ENCODE measurements at regions not wholly inside any gene's neighbourhood (a gene's known extent, or its start where the extent isn't known, plus 50 kb on each side); places are given as distances from the start of the nearest gene placed in this dataset.
"Not testable (repeated sequence)": the region's sequence is repeated elsewhere in the genome, so short reads cannot be mapped to it uniquely, and the experiment has no call there.

DNA sequence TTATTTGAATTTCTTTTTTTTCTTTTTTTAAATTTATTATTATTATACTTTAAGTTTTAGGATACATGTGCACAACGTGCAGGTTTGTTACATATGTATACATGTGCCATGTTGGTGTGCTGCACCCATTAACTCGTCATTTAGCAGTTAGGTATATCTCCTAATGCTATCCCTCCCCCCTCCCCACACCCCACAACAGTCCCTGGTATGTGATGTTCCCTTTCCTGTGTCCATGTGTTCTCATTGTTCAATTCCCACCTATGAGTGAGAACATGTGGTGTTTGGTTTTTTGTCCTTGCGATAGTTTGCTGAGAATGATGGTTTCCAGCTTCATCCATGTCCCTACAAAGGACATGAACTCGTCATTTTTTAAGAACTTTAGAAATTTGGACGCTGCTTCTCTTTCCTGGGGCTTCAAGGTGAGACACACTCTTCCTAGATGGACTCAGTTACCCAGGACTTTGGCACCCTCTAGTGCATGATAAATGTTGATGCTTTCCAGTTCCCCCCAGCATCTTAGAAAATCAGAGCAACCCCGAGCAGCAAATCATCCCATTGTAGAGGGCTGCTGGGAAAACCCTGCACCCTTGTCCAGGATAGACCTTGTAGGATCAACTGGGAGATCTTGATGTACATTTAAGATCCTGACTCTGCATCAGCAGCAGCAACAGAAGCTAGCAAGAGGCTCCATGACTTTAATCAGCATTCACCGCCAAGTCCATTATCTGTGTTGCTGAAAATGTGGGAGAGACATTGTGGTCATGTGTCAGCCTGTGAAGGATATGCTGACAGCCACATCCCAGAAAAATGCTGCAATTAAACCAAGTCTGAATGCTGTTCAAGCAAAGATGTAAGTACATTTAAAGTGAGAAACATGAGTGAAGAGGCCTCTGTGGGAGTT lies 266.9 kb upstream of the FAM78B start:
- not testable (repeated sequence) for H3K36me3 ChIP-seq (ENCODE audit: control insufficient read depth, insufficient read depth, low read length); H3K9me3 ChIP-seq (replicated peaks; ENCODE audit: control insufficient read depth, low read depth, low read length); H3K27me3 ChIP-seq (ENCODE audit: control insufficient read depth, insufficient read depth, low read length); H3K27ac ChIP-seq (ENCODE audit: low read length); H3K4me3 ChIP-seq (ENCODE audit: low read length); H3K4me1 ChIP-seq (ENCODE audit: control insufficient read depth, insufficient read depth, low read length)
- DNase-seq, result peak; percentile 25
- WGBS (ENCODE audit: insufficient coverage), result no CpG with 5 or more reads among the region's 7 CpGs

DNA sequence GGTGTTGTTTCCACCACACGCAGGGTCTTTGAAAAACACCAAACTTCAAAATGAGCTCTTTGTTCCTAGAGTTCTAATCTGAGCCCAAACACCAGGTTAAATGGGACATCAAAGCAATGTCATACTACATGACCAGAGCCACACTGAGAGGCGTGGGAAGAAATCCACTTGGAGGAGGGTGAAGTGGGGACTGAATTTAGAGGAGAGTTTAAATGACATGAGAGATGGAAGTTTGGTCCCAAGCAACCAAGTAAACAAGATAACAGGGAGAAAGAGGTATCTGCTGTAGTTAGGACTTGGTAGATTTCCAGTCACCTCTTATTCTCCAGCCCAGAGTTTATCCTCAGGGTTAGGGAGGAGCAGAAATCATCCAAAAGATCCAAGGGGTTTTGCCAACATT lies 290.9 kb upstream of the FAM78B start:
- WGBS (ENCODE audit: insufficient coverage), result no CpG with 5 or more reads among the region's 2 CpGs
- Histone ChIP-seq H3K36me3 (ENCODE audit: control insufficient read depth, insufficient read depth, low read length) (no peaks in the 10 kb centered on the region), H3K4me3 (ENCODE audit: low read length) (no peak overlapping the region), H3K27me3 (ENCODE audit: control insufficient read depth, insufficient read depth, low read length) (no peaks in the 10 kb centered on the region), H3K27ac (ENCODE audit: low read length) (no peak overlapping the region), H3K4me1 (ENCODE audit: control insufficient read depth, insufficient read depth, low read length) (no peaks in the 10 kb centered on the region), H3K9me3 (replicated peaks; ENCODE audit: control insufficient read depth, low read depth, low read length) (no peaks in the 10 kb centered on the region)
- DNase-seq, result no peak

DNA sequence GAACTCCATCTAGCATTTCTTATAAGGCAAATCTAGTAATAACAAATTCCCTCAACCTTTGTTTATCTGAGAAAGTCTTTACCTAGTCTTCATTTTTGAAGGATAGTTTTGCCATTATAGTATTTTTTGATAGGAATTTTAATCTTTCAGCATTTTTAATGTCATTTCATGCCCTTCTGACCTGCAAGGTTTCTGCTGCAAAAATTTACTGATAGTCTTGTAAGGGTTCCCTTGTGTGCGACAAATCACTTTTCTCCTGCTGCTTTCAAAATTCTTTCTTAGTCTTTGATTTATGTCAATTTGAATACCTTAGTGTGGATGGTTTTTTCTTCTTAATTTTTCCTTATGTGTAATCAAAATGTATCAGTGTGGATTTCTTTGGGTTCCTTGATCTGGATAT lies 297.5 kb upstream of the FAM78B start:
- Histone ChIP-seq H3K27me3 (ENCODE audit: control insufficient read depth, insufficient read depth, low read length) (no peaks in the 10 kb centered on the region), H3K4me1 (ENCODE audit: control insufficient read depth, insufficient read depth, low read length) (no peaks in the 10 kb centered on the region), H3K9me3 (replicated peaks; ENCODE audit: control insufficient read depth, low read depth, low read length) (no peaks in the 10 kb centered on the region), H3K36me3 (ENCODE audit: control insufficient read depth, insufficient read depth, low read length) (no peaks in the 10 kb centered on the region), H3K27ac (ENCODE audit: low read length) (no peak overlapping the region), H3K4me3 (ENCODE audit: low read length) (no peak overlapping the region)
- no CpG with 5 or more reads among the region's 1 CpG for WGBS (ENCODE audit: insufficient coverage)
- DNase-seq, result no peak

DNA sequence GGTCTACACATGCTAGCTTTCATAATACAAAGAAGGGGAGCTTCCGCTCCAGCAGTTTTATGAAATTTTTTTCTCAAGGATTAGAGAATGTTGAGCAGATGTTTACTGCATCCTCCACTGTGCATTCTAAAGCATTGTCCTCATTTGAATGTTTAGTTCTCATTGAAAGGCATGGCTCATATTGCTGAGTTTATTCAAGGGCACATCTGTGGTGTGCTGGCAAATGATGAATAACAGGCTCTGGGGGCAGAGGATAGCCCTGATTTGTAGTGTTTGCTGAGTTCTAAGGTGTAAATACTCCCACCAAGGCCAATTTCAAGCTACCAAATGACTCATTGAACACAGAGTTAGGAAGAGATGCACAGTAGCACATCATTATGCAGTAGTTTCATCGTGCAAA lies 303.2 kb upstream of the FAM78B start:
- no CpG with 5 or more reads among the region's 2 CpGs for WGBS (ENCODE audit: insufficient coverage)
- Histone ChIP-seq H3K9me3 (replicated peaks; ENCODE audit: control insufficient read depth, low read depth, low read length) (no peaks in the 10 kb centered on the region), H3K4me1 (ENCODE audit: control insufficient read depth, insufficient read depth, low read length) (no peaks in the 10 kb centered on the region), H3K27ac (ENCODE audit: low read length) (no peak overlapping the region), H3K36me3 (ENCODE audit: control insufficient read depth, insufficient read depth, low read length) (no peaks in the 10 kb centered on the region), H3K4me3 (ENCODE audit: low read length) (no peak overlapping the region), H3K27me3 (ENCODE audit: control insufficient read depth, insufficient read depth, low read length) (no peaks in the 10 kb centered on the region)
- DNase-seq, result peak; percentile 15

DNA sequence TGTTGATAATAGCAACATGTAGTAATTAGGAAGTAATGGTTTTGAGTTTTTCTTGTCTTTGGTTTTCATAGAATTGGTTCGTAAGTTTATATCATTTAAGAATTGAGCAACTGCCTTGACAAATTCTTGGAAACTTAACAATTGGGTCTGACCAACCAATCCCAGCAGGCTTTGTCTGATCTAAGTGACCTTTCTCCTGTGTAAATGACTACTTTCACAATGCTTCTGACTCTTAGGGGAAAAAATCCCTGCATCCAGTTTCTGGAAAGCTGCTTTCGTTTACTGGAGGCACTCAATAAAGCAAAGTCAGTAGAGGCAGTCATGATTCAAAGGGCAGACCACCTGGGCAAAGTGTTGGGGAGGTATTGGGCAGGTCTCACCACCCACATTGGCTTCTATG lies 303.6 kb upstream of the FAM78B start:
- Histone ChIP-seq H3K36me3 (ENCODE audit: control insufficient read depth, insufficient read depth, low read length) (no peaks in the 10 kb centered on the region), H3K9me3 (replicated peaks; ENCODE audit: control insufficient read depth, low read depth, low read length) (no peaks in the 10 kb centered on the region), H3K4me3 (ENCODE audit: low read length) (no peak overlapping the region), H3K4me1 (ENCODE audit: control insufficient read depth, insufficient read depth, low read length) (no peaks in the 10 kb centered on the region), H3K27me3 (ENCODE audit: control insufficient read depth, insufficient read depth, low read length) (no peaks in the 10 kb centered on the region), H3K27ac (ENCODE audit: low read length) (no peak overlapping the region)
- 33% methylated on average over 1 of the region's 2 CpGs for WGBS (ENCODE audit: insufficient coverage)
- DNase-seq, result no peak

DNA sequence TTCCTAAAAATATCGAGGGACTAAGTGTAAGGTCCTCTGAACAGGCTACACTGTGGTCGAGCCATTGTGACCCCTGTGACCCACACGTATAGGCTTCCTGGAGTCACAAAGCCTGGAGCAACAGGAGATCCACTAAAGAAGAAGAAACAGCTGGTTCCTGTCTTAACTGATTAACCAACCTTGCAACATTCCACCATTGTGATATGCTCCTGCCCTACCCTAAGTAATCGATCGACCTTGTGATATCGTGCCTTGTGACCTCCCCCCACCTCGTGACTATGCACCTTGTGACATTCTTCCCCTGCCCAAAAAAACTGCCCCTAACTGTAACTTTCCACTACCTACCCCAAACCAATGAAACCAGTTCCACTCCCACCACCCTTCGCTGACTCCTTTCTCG lies 304.6 kb upstream of the FAM78B start:
- H3K27ac ChIP-seq (ENCODE audit: low read length), result no peak overlapping the region
- no peaks in the 10 kb centered on the region for H3K9me3 ChIP-seq (replicated peaks; ENCODE audit: control insufficient read depth, low read depth, low read length)
- H3K4me1 ChIP-seq (ENCODE audit: control insufficient read depth, insufficient read depth, low read length), result no peaks in the 10 kb centered on the region
- 61% methylated on average over 7 of the region's 9 CpGs for WGBS (ENCODE audit: insufficient coverage)
- DNase-seq, result no peak
- H3K4me3 ChIP-seq (ENCODE audit: low read length), result no peak overlapping the region
- H3K27me3 ChIP-seq (ENCODE audit: control insufficient read depth, insufficient read depth, low read length), result no peaks in the 10 kb centered on the region
- H3K36me3 ChIP-seq (ENCODE audit: control insufficient read depth, insufficient read depth, low read length), result no peaks in the 10 kb centered on the region

DNA sequence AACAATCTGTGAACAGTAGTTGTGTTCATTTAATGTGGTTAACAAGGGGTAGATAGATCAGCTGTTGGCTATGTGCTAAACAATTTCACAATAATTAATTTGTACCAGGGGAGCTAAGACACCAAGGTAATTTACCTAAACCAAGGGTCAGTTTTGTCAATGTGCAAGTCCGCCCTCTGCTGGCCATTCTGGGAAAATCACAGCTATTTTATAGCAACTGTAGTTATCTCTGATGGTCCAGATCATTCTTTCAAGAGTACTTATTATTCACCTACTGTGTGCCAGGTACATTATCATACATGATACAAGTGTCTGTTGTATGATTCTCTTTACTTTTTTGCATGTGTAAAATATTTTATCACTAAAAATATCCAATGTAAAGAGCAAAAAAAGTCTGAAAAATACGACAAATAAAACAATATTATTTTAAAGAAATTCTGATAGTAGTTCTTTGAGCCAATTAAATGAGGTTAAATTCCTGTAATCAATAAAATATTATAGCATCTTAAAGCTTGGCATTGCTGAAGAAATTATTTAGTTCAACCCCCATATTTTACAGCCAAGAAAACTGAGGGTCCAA lies 312.3 kb upstream of the FAM78B start:
- no peak overlapping the region for H3K27ac ChIP-seq (ENCODE audit: low read length)

DNA sequence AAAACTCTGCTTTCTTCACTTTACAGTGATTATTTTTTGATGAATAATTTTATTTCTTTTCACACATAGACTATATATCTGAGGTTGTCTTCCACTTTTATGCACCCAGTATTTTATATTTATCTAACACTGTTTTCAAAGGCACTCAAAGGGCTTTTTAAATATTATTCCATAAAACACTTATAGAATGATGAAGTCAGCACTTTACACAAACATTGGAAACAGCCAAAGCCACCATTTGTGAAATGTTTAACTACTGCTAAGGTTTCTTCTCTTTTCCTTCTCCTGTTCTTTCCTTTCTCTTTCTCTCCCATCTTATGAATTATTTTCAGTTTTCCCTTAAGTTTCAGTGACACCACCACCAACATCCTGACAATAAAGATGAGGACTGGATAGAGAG lies 317.7 kb upstream of the FAM78B start:
- Histone ChIP-seq H3K9me3 (replicated peaks; ENCODE audit: control insufficient read depth, low read depth, low read length) (no peaks in the 10 kb centered on the region), H3K4me3 (ENCODE audit: low read length) (no peak overlapping the region), H3K27ac (ENCODE audit: low read length) (no peak overlapping the region), H3K36me3 (ENCODE audit: control insufficient read depth, insufficient read depth, low read length) (no peaks in the 10 kb centered on the region), H3K27me3 (ENCODE audit: control insufficient read depth, insufficient read depth, low read length) (no peaks in the 10 kb centered on the region), H3K4me1 (ENCODE audit: control insufficient read depth, insufficient read depth, low read length) (peaks cover under 1% of the 10 kb centered on the region)
- no peak for DNase-seq

More for the DNA sequence above, 312.3 kb upstream of the FAM78B start:
- Histone ChIP-seq H3K36me3 (ENCODE audit: control insufficient read depth, insufficient read depth, low read length) (no peaks in the 10 kb centered on the region), H3K27me3 (ENCODE audit: control insufficient read depth, insufficient read depth, low read length) (no peaks in the 10 kb centered on the region), H3K4me1 (ENCODE audit: control insufficient read depth, insufficient read depth, low read length) (no peaks in the 10 kb centered on the region), H3K4me3 (ENCODE audit: low read length) (no peak overlapping the region), H3K9me3 (replicated peaks; ENCODE audit: control insufficient read depth, low read depth, low read length) (no peaks in the 10 kb centered on the region)
- WGBS (ENCODE audit: insufficient coverage), result no CpG with 5 or more reads among the region's 2 CpGs
- DNase-seq, result peak; percentile 30

DNA sequence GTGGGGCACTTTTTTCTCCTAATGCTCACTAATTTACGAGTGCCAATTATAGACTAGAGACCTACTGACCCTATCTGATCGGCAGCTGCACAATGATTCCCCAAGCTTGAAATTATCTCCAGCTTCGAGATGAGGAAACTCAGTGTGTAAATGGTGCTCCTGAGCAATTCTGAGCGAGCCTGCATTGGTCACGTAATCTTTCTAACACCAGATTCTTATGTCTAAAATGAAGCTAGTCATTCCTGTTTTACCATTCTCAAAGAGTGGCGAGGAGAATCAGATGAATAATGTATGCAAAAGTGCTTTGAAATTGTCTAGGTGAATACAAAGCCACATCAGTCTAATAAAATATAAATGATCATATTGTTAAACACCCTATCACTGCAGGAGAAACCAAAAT lies 318.1 kb upstream of the FAM78B start:
- DNase-seq, result no peak
- H3K27me3 ChIP-seq (ENCODE audit: control insufficient read depth, insufficient read depth, low read length), result no peaks in the 10 kb centered on the region
- WGBS (ENCODE audit: insufficient coverage), result 60% methylated on average over 1 of the region's 6 CpGs
- H3K27ac ChIP-seq (ENCODE audit: low read length), result no peak overlapping the region
- peaks cover 3% of the 10 kb centered on the region for H3K4me1 ChIP-seq (ENCODE audit: control insufficient read depth, insufficient read depth, low read length)
- H3K9me3 ChIP-seq (replicated peaks; ENCODE audit: control insufficient read depth, low read depth, low read length), result no peaks in the 10 kb centered on the region
- H3K36me3 ChIP-seq (ENCODE audit: control insufficient read depth, insufficient read depth, low read length), result no peaks in the 10 kb centered on the region
- H3K4me3 ChIP-seq (ENCODE audit: low read length), result no peak overlapping the region

DNA sequence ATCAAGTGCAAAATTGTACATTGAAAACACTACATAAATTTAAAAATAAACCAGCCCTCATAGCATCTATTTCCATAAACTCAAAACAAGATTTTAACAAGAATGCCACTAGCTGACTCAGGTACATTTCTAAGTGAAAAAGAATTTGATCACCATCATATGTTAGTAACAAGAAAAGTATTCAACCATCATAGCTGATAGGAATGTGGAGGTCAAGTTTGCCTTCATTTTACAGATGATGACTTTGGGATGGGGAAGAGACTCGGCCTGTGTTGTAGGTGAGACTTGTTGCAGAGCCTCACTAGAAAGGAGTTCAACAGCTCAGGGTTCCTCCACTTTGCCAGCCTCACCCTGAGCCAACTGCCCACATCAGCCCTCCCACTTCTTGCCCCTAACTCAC lies 318.8 kb upstream of the FAM78B start:
- no CpG with 5 or more reads among the region's 1 CpG for whole genome bisulfite sequencing (ENCODE audit: insufficient coverage)
- Histone ChIP-seq H3K27me3 (ENCODE audit: control insufficient read depth, insufficient read depth, low read length) (no peaks in the 10 kb centered on the region), H3K9me3 (replicated peaks; ENCODE audit: control insufficient read depth, low read depth, low read length) (no peaks in the 10 kb centered on the region), H3K4me3 (ENCODE audit: low read length) (no peak overlapping the region), H3K27ac (ENCODE audit: low read length) (no peak overlapping the region), H3K4me1 (ENCODE audit: control insufficient read depth, insufficient read depth, low read length) (peaks cover 7% of the 10 kb centered on the region), H3K36me3 (ENCODE audit: control insufficient read depth, insufficient read depth, low read length) (no peaks in the 10 kb centered on the region)
- no peak for DNase-seq

Measured in muscle of leg (tissue), 3 donors.